GM12875 (cell line): ENCODE measurements at regions not wholly inside any gene's neighbourhood (a gene's known extent, or its start where the extent isn't known, plus 50 kb on each side); places are given as distances from the start of the nearest gene placed in this dataset.

ENCODE experiments used
- H3K4me3 ChIP-seq: one replicate; pipeline ENCODE4 v1.5.1; 2011; ENCODE audit warnings: low read depth, low read length, control low read depth
- TF ChIP-seq, protein P1 (sequence below): IDR thresholded peaks from 2 replicates; pipeline ENCODE4 v1.5.1; 2011; ENCODE audit warnings: low read depth, mild to moderate bottlenecking, control low read depth, inconsistent platforms, low read length, moderate library complexity, borderline replicate concordance; ENCODE audit not compliant: insufficient read depth

DNA sequence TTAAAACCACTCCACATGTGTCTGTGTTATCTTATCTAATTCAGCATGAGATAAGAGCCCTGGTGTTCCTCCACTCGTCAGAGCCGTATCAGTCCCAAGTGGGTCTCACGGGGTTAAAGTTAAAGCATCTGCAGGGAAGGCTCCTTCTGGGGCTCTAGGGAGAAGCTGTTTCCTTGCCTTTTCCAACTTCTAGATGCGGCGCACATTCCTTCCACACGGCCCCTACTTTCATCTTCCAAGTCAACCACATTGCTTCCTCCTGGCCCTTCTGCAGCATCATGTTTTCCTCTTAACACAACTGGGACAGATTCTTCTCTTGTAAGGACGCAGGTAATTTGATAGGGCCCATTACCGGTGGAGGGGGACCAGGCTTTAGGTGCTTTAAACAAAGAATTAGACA, 620.1 kb upstream of the DPP6 start:
- TF ChIP-seq, protein P1, sequence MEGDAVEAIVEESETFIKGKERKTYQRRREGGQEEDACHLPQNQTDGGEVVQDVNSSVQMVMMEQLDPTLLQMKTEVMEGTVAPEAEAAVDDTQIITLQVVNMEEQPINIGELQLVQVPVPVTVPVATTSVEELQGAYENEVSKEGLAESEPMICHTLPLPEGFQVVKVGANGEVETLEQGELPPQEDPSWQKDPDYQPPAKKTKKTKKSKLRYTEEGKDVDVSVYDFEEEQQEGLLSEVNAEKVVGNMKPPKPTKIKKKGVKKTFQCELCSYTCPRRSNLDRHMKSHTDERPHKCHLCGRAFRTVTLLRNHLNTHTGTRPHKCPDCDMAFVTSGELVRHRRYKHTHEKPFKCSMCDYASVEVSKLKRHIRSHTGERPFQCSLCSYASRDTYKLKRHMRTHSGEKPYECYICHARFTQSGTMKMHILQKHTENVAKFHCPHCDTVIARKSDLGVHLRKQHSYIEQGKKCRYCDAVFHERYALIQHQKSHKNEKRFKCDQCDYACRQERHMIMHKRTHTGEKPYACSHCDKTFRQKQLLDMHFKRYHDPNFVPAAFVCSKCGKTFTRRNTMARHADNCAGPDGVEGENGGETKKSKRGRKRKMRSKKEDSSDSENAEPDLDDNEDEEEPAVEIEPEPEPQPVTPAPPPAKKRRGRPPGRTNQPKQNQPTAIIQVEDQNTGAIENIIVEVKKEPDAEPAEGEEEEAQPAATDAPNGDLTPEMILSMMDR = no peak
- no peak overlapping the region for H3K4me3 ChIP-seq

DNA sequence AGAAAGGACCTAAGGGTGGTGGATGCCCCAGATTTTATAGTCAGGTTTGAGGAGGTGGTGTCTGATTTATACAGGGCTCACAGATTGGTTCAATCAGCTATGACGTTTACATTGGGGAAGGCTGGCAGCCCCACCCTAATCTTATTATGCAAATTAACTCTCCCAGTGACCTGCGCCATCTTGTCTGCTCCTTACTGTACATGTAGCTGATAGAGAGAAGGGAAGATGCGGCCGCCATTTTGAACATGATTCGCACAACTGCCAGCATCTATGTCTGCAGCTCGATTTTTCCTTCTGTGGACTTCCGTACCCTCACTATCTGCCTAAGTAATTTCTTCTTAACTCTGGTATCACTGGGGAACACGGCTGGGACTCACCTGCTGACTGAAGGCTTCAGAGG, 619.0 kb upstream of the DPP6 start:
- no peak overlapping the region for H3K4me3 ChIP-seq
- TF ChIP-seq, protein P1 = no peak

DNA sequence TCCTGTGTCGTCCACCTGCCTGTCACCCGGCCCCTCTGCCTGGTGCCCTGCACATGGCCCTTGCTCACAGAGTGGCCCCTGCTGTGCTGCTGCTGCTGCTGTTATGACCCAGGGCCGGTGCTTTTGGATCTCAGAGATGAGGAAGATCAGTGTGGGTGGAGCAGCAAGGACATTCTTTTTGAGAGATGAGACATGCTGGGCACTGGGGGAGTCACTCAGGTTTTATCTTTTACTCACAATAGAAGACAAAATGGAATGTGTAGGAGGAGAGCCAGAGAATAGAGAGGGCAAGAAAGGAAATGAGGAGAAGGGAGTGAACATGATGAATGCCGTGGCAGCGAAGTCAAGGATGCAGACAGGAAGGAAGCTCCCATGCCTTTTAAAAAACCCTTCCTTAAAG, 611.5 kb upstream of the DPP6 start:
- no peak overlapping the region for H3K4me3 ChIP-seq
- TF ChIP-seq, protein P1 = no peak

DNA sequence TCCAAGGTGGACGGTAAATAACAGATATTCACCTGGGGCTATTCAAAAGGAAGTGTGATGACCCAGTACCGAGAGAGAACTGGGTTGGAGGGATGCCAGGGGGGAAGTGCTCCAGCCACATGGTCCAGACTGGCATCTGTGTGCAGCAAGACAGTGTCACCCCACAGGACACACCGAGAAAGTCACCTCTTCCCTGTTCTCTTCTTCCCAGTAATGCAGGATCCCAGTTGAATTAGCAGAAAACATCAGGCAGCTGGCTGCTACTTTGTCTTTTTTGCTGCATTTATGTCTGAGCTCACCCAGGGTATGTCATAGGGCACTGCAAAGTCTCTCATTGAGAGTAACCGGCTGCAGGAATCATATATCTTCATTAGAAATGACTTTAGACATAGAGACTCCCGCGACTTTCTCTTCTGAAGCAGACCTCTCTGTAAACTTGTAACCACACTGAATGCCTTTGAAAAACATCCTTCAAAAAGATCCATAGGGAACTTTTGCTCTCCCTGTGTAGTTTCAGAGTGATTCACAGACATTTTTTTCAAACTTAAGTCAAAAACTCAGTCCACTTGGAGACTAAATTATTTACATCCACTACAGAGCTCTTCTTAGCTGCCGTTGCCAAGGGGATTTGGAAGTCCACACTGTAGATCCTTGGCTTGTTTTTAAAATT, 609.0 kb upstream of the DPP6 start:
- TF ChIP-seq, protein P1 = no peak
- H3K4me3 ChIP-seq = no peak overlapping the region

DNA sequence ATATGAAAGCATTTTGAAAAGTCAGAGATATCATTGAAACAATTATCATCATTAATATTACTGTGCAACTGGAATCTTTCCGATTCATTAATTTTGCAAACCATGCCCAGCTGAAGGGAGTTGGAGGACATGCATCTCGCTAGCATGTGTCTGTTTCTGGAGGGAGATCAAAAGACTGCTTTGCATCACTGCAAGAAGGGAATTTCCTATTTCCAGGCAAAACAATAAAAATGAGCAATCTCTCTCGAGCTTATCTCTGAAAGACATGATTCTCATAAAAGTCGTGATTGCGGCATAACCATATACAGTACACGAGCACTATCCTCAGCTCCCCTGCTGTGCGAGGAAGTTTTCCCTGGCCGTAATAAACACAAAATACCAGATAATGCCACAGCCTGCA, 607.6 kb upstream of the DPP6 start:
- TF ChIP-seq, protein P1 = no peak
- H3K4me3 ChIP-seq = no peak overlapping the region

DNA sequence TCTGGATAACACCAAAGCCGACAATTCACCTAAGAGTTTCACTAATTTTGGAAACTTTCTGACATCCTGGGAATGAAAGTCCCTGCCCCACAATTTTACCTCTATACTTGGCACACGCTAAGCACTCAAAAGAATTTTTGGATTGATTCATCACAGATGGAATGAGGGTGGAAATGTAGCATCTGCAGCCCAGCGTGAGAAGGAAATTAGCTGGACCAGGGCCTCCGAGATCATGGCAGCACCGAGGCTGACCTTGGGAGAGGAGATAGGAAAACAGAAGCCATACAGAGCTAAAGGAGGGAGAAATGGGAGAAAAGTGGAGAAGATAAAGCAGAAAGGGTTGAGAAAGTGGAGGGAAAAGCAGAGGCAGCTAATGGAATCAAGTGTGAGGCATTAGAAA, 606.6 kb upstream of the DPP6 start:
- H3K4me3 ChIP-seq = no peak overlapping the region
- TF ChIP-seq, protein P1 = no peak

DNA sequence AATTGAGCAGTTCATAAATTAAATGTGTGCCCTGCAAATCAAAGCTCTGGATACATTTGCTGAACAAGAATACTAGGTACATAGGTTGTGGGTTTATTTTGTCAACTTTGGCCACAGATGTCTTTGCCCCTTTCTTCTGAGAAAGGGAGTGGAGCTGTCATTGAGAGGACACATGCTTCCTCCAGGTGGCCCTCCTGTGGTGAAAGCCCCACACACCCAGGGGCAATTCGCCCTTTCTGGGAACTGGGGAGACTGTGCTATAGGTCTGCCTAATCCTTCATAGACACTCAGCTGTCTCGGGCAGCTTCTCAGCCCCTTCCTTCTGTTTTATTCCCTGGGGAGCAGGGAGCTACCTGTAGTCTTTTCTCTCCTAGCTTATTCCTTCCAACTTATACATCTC, 605.7 kb upstream of the DPP6 start:
- TF ChIP-seq, protein P1 = no peak
- no peak overlapping the region for H3K4me3 ChIP-seq
